EL (cell line): ENCODE measurements at regions not wholly inside any gene's neighbourhood (a gene's known extent, or its start where the extent isn't known, plus 50 kb on each side); places are given as distances from the start of the nearest gene placed in this dataset.
A peak's percentile ranks its signal among the peaks of the same experiment; 100 is the strongest.

ENCODE experiments used
- DNase-seq: peaks from one replicate; pipeline ENCODE4 v3.0.0-alpha.2; 2016

DNA sequence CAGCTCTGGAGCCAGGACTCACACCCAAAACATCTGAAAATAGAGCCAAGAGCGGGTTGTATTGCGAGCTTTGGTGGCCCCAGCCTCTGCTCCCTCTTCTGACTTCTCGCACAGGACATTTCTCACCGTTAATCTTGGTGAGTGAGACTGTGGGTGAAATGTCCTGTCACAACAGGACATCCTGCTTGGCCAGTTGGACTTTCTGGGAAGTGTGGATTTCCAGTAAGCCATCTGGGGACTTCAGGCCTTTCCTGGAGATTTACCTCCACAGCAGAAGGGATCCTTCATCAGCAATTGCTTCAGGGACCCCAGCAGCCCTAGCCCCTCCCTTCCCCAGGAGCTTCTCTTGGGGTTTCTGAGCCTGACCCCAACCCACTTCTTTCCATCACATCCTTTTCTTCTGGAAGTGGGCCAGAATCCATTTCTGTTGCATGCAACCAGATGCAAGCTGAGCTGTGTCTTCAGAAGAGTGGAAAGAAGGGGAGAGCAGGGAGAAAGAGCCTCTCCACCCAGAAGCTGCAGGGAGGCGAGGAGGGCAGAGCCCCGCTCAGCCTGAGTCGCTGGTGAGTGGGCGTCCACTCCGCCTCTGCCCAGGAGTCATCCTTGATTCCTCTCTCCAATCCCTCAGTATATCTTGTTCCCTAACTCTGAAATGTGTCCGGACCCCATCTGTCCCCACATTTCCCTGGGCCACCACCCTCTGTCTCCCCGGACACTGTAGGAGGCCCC, 50.3 kb upstream of the GADD45G start:
- no peak for DNase-seq

GRCh38 chr9:89553451-89554010, 51.3 kb upstream of the GADD45G start:
- no peak for DNase-seq

DNA sequence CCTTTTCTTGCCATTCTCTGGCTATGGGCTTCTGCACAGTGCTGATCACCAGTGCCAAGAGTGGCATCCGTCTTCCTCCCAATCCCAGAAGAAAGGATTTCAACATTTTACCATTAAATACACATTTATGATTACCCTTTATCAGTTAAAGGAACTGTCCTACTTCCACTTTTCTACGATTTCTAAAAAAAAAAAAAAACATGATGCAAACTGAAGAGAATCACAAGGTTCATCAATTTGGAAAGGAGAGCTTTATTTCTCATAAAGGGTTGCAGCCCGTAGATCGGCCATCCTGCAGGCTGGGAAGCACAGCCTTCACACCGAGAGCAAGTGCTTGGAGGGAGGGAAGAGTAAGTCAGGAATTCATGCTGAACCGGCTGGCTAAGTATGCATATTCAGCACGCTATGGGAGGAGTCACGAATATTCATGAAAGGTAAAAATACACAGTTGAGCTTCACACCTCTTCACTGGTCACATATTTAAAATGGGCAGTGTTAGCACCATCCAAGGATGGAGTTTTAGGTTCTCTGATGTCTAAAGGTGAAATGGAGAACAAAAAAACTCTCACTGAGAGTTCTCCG, 52.5 kb upstream of the SEMA4D start:
- DNase-seq: no peak

GRCh38 chr9:89549031-89549644, 51.2 kb upstream of the SEMA4D start:
- peak; percentile 56 for DNase-seq

DNA sequence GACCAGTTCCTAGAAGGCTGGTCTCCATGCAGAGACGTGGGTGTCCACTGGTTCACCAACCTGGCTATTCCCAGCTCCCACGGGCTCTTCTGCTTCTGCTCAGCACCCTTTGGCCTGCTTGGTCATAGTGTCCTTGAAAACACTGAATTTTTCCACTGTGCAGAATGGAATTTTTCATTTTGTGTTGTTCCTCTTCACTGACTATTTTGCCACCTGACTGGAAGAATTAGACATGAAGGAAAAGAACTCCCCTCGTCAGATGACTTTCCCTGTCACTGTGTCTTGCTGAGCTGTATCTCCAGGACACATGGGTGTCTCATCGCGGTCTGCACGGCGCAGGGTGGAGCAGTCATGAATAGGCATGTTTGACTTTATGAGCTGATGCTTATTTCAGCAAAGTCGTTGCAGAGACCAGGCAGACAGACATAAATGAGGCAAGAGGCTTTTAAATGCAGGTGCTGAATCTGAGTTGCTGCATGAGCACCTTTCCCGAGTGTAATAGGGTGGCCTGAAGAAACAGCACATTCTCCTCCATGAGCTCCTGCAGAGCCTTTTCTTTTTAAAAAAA, 50.2 kb upstream of the SEMA4D start:
- no peak for DNase-seq
